ENCODE measurements at regions not wholly inside any gene's neighbourhood (a gene's known extent, or its start where the extent isn't known, plus 50 kb on each side); places are given as distances from the start of the nearest gene placed in this dataset.
A peak's percentile ranks its signal among the peaks of the same experiment; 100 is the strongest.

- H2BK15ac ChIP-seq (ENCODE audit: low read depth, low read length) = no peak overlapping the region
- no TSS peak for BruUV-seq (replicated peaks)
- peak overlapping the region; percentile 16 for H2AK9ac ChIP-seq (replicated peaks; ENCODE audit: low read depth, low read length, poor library complexity)
- ATAC-seq (ENCODE audit: low read depth) (peak; percentile 77), DNase-seq (peak; percentile 59)
- H2AFZ ChIP-seq (replicated peaks; ENCODE audit: low read length, poor library complexity) = peak overlapping the region; percentile 40
- H3K56ac ChIP-seq (ENCODE audit: extremely low read depth, insufficient read depth, low read length) = no peak overlapping the region
- H3K14ac ChIP-seq (replicated peaks; ENCODE audit: low read depth, low read length) = no peak overlapping the region
- intact Hi-C loops (cut with micrococcal nuclease) = no loop called here
- no peak overlapping the region for H2AK5ac ChIP-seq (ENCODE audit: low read depth, low read length)
- WGBS, 2 experiments (ENCODE audit: extremely low coverage in 2 of 2, insufficient read length in 1 of 2) = 73% methylated on average over 6 of the region's 18 CpGs; no CpG with 5 or more reads in 1 of the 2 experiments
- no peak overlapping the region for H3K23ac ChIP-seq (ENCODE audit: low read depth, low read length)
- H3K4ac ChIP-seq (ENCODE audit: low read depth, low read length) = no peak overlapping the region
- no peak overlapping the region for H4K91ac ChIP-seq (ENCODE audit: insufficient read depth, low read depth, low read length)
- H3K4me2 ChIP-seq (ENCODE audit: low read depth, low read length) = no peak overlapping the region
- H4K5ac ChIP-seq (ENCODE audit: low read depth, low read length) = no peak overlapping the region
- in situ Hi-C loops (cut with MboI; ENCODE audit: low sequenced_read_pairs) = loop anchor here (25.0 kb wide), 1 partner anchor 348 kb away; no protein-coding TSS in a partner anchor
- H3K4me1 ChIP-seq (ENCODE audit: control insufficient read depth, insufficient read depth, low read length) = peaks cover under 1% of the 10 kb centered on the region; the same call in 1 of the 2 replicates
- dilution Hi-C loops (cut with HindIII; ENCODE audit: low sequenced_read_pairs, unreplicated experiment) = no loop called here
- H3K9me1 ChIP-seq (ENCODE audit: insufficient read depth, low read length) = no peaks in the 10 kb centered on the region
- H4K8ac ChIP-seq (ENCODE audit: low read depth in 2 of 2, low read length in 2 of 2) = no peak overlapping the region
- H3K79me1 ChIP-seq (ENCODE audit: low read depth in 1 of 2, low read length in 2 of 2) = no peaks in the 10 kb centered on the region
- no peak overlapping the region for H3K4me3 ChIP-seq (ENCODE audit: insufficient read depth, low read depth, low read length)
- no peak overlapping the region for H3K9ac ChIP-seq (ENCODE audit: low read depth, low read length)
- POLR2A ChIA-PET (ENCODE audit: unreplicated experiment) = no interaction called here
- H3K27me3 ChIP-seq (ENCODE audit: control insufficient read depth, insufficient read depth, low read length) = peaks cover 2% of the 10 kb centered on the region; the same call in 1 of the 2 replicates
- H2BK120ac ChIP-seq (ENCODE audit: low read depth, low read length) = no peak overlapping the region
- no peaks in the 10 kb centered on the region for H4K20me1 ChIP-seq (ENCODE audit: insufficient read depth, low read length)
- no peaks in the 10 kb centered on the region for H3K9me3 ChIP-seq (ENCODE audit: control insufficient read depth, insufficient read depth, low read length)
- TF ChIP-seq POLR2A (IDR thresholded peaks at IDR 0.05; ENCODE audit: low read depth, low read length) = no peak
- TF ChIP-seq MAFK (IDR thresholded peaks at IDR 0.05; ENCODE audit: low read depth, low read length) = no peak
- no peak for TF ChIP-seq RCOR1 (IDR thresholded peaks at IDR 0.05; ENCODE audit: insufficient replicate concordance, low read length)
- TF ChIP-seq USF2 (IDR thresholded peaks at IDR 0.05; ENCODE audit: low read depth, low read length) = no peak
- peak; percentile 25; the same call in 1 of the 2 replicates for TF ChIP-seq SMC3 (IDR thresholded peaks at IDR 0.05; ENCODE audit: low read depth, low read length)
- no peak for TF ChIP-seq RFX5 (IDR thresholded peaks at IDR 0.05; ENCODE audit: low read depth, low read length)
- no peak for TF ChIP-seq CEBPB (IDR thresholded peaks at IDR 0.05; ENCODE audit: low read depth, low read length)
- no peak for TF ChIP-seq NFE2L2 (IDR thresholded peaks at IDR 0.05; ENCODE audit: low read depth, low read length)
- no peak for TF ChIP-seq CHD1 (IDR thresholded peaks at IDR 0.05; ENCODE audit: low read depth, low read length)
- TF ChIP-seq FOS (IDR thresholded peaks at IDR 0.05; ENCODE audit: low read depth, low read length) = no peak
- no peak for TF ChIP-seq MXI1 (IDR thresholded peaks at IDR 0.05; ENCODE audit: borderline replicate concordance, low read depth, low read length)
- no peak for TF ChIP-seq MAZ (IDR thresholded peaks at IDR 0.05; ENCODE audit: borderline replicate concordance, low read depth, low read length)
- peak; percentile 62 for TF ChIP-seq RAD21 (IDR thresholded peaks at IDR 0.05; ENCODE audit: low read length)
- TF ChIP-seq, protein P1, sequence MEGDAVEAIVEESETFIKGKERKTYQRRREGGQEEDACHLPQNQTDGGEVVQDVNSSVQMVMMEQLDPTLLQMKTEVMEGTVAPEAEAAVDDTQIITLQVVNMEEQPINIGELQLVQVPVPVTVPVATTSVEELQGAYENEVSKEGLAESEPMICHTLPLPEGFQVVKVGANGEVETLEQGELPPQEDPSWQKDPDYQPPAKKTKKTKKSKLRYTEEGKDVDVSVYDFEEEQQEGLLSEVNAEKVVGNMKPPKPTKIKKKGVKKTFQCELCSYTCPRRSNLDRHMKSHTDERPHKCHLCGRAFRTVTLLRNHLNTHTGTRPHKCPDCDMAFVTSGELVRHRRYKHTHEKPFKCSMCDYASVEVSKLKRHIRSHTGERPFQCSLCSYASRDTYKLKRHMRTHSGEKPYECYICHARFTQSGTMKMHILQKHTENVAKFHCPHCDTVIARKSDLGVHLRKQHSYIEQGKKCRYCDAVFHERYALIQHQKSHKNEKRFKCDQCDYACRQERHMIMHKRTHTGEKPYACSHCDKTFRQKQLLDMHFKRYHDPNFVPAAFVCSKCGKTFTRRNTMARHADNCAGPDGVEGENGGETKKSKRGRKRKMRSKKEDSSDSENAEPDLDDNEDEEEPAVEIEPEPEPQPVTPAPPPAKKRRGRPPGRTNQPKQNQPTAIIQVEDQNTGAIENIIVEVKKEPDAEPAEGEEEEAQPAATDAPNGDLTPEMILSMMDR (conservative IDR thresholded peaks at IDR 0.05; ENCODE audit: low read depth, low read length) = peak; percentile 61
- H3K18ac ChIP-seq (ENCODE audit: low read depth, low read length) = no peak overlapping the region
- no peak overlapping the region for H2BK5ac ChIP-seq (ENCODE audit: low read depth, low read length, poor library complexity, severe bottlenecking)
- H2BK20ac ChIP-seq (ENCODE audit: low read depth, low read length) = no peak overlapping the region
- no peak overlapping the region for H3K27ac ChIP-seq (ENCODE audit: insufficient read depth, low read length)
- no peaks in the 10 kb centered on the region for H3K36me3 ChIP-seq (ENCODE audit: control insufficient read depth, insufficient read depth, low read length)
- CTCF ChIA-PET = interaction anchor here (0.6 to 1.1 kb wide), 9 partner anchors 10 to 1631 kb away, joined by 3 to 7 read pairs (median 5); no protein-coding TSS in a partner anchor
Measured at GRCh38 chr10:32210306-32211045, 136.5 kb downstream of the EPC1 start.

Data from IMR-90 (cell line).